Left renal cortex interstitium (tissue), 4 donors: ENCODE measurements at regions not wholly inside any gene's neighbourhood (a gene's known extent, or its start where the extent isn't known, plus 50 kb on each side); places are given as distances from the start of the nearest gene placed in this dataset.

Source experiments
- DNase-seq, 4 donors: peaks; one replicate each; pipeline ENCODE4 v3.0.0-alpha.2; 2013; ENCODE audit warnings: low read depth in 4 of 4, low spot score in 2 of 4, missing footprints in 1 of 4

- no peak for DNase-seq
Observed at GRCh38 chr2:207286106-207286505, 120.4 kb upstream of the KLF7 start.

- no peak for DNase-seq
Observed at GRCh38 chr2:207288628-207289027, 122.9 kb upstream of the KLF7 start.

GRCh38 chr2:207289295-207290018, 123.7 kb upstream of the KLF7 start:
- no peak for DNase-seq

DNA sequence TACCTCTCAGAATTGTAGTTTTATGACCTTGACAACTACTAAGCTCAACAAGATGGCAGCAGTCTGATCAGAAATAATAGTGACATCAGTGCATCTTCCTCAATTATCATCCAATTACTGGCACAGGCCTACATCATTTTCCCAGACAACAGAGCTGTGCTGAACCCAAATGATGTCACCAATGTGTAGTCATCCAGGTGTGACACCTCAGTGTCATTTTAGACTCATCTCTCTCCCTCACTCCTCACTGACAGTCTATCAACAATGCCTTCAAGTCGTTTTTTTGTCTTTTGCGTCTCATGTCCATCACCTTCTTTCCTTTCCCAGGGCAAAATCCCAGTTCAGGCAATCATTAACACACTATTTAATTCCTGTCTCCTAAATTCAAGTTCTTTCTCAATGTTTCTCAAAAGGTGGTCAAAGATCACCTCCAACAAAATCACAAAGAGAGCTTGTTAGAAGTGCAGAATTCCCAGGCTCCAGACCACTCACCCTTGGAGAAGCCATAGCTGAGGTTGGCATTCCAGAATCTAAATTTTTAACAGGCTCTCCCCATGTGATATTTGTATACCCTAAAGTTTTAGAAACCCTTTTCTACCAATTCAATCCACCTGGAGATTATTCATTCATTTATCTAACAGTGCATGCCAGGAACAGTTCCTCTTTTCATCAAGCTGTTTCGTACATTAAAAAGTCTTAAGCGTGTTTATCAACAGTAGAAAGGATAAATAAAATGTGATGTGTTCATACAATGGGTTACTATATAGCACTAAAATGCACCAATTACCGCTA, 125.3 kb upstream of the KLF7 start:
- DNase-seq: no peak

GRCh38 chr2:207291625-207292252, 126.0 kb upstream of the KLF7 start:
- DNase-seq: no peak

DNA sequence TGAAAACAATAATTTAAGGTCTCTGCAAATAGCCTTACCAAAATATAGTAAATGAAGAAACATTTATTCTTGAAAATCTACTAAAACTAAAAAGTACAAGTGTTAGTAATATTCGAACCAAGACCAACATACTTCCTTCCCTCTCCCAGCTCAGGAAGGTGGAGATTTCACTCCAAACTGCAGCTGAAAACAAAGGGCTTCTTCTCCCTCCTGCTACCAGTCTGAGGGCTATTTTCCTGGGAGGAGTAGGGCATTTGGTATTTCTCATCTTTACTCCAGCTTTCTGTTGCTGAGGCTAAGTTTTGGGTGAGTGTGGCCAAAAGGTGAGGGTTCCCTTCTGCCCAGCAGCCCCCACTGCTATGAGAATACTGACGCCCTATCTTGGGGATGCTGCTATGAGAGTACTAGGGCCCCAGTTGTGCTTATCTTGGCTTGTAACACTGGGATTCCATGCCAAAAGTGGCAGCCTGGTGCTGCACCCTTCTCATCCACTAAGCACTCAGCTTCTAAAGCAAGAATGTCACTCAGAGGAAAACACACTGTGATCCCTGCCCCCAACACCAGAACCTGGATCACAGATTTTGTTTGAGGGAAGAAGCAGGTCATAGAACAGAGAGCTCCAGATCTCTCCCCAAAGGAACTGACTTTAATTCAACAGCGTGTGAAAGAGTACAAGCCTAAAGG, 130.7 kb upstream of the KLF7 start:
- DNase-seq: no peak

GRCh38 chr2:207300817-207301216, 135.1 kb upstream of the KLF7 start:
- DNase-seq: no peak

- no peak for DNase-seq
Observed at GRCh38 chr2:207304761-207305160, 139.0 kb upstream of the KLF7 start.

DNA sequence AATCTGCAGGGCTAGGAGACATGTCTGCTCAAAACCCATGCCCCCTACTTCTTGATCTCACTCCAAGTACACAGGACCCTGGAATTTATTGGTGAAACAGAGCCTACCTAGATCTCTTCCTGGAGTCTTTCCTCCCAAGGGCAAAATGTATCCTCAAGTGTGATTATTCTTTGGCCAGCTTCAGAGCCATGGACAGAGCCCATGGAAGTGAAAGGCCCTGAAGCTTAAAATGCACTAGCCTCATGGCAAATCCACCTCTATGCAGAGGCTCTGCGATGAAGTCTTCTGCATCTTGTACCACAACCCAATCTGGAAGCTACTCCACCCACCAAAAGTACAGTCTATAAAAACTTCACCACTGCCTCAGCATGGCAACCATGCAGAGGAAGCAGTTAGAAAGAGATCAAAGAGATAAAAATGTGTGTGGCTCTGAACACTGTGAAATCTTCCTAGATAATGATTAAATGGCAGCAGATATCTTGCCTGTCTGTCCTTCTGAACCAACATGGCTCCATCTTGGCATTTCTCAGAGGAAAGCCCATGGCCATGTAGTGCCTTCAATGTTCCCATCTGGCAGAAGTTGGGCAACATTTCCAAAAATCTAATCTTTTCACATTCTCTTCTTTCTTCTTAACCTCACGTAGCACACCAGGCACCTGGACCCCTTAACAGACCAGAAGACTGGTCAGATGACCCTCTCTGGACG, 142.9 kb upstream of the KLF7 start:
- no peak for DNase-seq

DNA sequence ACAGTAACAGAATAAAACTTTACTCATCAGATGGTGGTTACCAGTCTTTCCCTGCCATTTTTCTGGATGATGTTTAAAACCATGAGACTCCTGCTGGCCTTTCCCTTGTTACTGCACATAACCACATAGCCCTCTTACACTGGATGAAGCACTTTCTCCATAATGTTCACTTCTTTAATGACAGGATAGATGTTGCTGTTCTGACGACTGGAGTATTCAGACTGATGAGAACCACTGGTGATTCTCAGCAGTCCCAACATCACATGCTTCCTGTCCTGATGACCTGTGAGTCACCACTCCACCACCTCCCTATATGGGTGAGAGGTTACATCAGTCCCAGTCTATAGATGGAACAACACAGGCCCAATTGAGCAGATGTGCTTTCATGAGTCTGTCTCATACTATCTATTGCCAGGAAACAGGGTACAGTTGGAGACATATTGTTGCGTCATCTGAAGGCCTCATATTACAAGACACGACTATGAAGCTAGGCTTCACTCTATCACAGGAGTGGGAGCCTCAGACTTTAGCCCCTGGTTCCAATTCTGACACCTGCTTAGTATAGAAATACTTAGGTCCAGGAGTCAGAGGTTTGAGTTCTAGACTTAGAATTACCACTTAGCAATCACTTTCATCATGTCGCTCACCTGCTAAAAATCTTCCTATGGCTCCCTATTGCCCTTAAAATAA, 145.7 kb upstream of the KLF7 start:
- DNase-seq: no peak

DNA sequence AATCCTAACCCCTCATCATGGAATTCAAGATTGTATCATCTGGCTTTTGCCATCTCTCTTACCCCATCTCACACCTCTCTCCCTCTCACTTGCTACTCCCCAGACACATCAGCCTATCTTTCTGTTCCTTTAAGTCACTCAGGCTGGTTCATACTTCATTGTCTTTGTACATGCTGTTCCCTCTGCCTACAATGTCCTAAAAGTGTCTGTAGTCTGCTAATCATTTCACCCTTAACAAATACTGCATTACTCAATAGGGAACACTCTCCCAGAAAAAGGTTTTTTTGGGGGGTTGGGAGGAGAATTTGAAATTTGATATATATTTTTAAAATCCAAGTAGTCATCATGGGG, 146.2 kb upstream of the KLF7 start:
- DNase-seq: no peak

- DNase-seq: no peak
Observed at GRCh38 chr2:207313947-207314346, 148.2 kb upstream of the KLF7 start.

DNA sequence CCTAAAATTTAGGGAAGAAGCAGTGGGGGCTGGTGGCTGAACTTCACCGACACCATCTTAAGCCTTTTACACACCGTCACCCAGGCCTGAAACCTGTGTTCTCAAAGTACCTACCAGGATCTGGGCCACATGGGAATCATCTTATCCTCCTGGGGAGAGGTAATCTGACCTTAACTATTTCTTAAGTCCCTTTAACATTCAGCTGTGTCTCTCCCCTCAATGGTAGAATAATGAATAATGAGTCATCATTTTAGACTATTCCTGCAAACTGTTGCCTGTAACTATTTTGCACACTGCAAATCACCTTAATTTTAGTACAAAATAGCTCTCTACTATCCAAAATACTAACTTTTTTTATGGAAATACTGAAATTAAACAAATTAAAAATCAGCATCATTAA, 149.4 kb upstream of the KLF7 start:
- no peak for DNase-seq

DNA sequence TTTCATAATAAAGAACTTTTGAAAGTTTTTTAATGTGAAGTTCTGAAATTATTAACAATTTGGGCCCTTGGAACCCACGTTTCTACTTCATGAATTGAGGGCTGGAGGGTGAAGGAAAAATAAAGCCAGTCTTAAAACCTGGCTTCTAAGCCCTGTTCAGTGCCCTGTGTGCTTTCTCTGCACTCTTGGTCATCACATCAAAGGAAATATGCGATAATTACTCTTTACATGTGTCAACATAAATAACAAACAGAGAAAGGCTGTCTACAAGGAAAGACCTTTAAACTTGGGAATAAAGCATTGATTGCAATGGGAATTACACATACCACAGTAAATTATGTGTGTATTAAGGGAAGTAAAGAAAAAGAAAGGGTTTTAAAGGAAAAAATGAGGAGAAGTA, 150.7 kb upstream of the KLF7 start:
- DNase-seq: no peak

- DNase-seq: no peak
Observed at GRCh38 chr2:207316906-207317305, 151.2 kb upstream of the KLF7 start.

- no peak for DNase-seq
Observed at GRCh38 chr2:207317378-207317984, 151.7 kb upstream of the KLF7 start.

GRCh38 chr2:207318181-207318628, 152.5 kb upstream of the KLF7 start:
- DNase-seq: no peak

DNA sequence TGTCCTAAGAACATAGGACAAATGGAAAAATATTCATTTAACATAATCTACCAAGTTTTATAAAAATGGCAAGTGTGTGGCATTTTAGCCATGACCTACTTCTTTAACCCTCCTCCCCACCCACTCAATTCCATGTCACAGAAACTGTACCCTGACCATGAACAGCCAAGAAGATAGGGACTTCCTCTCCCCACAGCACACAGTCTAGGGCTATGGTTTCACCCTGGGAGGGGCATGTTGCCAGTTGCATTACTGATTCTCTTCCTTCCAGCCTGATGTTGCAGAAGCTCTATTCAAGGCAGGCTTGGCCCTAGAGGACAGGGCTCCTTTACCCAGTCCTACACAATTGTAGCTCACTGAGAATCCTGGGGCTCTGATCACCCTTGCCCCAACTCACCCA, 153.6 kb upstream of the KLF7 start:
- no peak for DNase-seq

DNA sequence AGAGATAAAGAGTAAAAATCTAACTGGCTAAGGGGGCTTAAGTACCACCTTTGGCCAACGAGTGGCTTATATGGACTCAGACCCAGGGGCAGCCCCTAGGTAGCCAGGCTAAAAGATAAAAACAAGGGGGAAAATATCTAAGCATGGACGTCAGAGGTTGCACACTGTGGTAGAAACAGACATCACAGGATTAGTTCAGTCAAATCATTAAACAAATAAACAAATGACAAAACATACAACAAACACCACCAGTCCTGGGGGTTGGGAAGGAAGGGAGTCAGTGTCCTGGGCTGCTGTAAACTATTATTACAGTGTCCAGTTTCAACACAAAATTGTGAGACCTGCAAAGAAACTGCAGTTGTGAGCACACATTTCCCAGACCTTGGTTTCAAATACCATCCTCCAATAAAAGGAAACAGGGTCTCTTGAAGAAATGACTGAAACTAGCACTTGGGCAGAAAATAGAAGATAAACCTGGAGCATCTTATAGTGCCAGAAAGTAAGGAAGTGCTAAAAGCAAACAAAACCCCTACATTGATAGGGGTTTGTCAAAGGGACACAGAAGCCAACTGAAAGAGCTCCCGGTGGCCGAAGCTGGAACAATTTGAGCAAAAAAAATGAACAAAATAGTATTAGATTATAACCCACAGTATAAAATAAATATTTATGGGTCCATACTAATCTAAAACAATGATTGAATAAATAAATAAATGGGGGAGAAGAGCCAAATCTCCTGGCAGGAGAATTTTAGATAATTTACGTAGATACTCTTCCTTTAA, 154.8 kb upstream of the KLF7 start:
- no peak for DNase-seq
